ENCODE measurements at regions not wholly inside any gene's neighbourhood (a gene's known extent, or its start where the extent isn't known, plus 50 kb on each side); places are given as distances from the start of the nearest gene placed in this dataset.

DNA sequence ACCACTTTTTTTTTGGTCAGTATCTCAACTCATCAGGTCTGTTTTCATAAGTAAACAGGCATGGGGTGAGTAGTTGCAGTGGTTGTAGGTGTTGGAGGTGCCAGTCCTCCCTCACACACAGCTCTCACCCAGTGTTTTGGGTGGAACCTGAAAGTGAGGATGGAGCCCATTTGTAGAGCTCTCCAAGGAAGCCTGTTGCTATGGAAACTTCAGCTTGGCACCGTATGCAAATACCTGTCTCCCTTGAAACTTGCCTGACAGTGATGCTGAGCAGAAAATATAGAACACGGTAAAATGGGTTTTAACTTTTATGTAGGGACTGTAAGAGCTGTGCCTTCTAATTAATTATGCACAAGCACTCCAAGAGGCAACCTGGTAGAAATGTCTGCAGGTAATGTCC, 214.1 kb downstream of the AJAP1 start:
- Histone ChIP-seq H3K4me2 (replicated peaks; ENCODE audit: extremely low read depth, low read length, poor library complexity, severe bottlenecking) (no peak overlapping the region), H3K27me3 (ENCODE audit: control insufficient read depth in 2 of 2, insufficient read depth in 2 of 2, low read length in 2 of 2) (no peaks in the 10 kb centered on the region), H3K79me2 (ENCODE audit: insufficient read depth, low read length) (no peaks in the 10 kb centered on the region), H4K20me1 (ENCODE audit: insufficient read depth, low read length) (no peaks in the 10 kb centered on the region), H3K4me3 (replicated peaks in 1 of 3; ENCODE audit: low read depth in 2 of 3, low read length in 3 of 3) (no peak overlapping the region), H3K4me1 (ENCODE audit: control insufficient read depth in 1 of 2, insufficient read depth in 2 of 2, low read length in 2 of 2) (no peaks in the 10 kb centered on the region), H3K9ac (ENCODE audit: insufficient read depth, low read length, poor library complexity, severe bottlenecking) (no peak overlapping the region), H3K27ac (ENCODE audit: low read depth in 1 of 2, low read length in 2 of 2) (no peak overlapping the region), H3K9me3 (replicated peaks in 1 of 2; ENCODE audit: control insufficient read depth in 1 of 2, insufficient read depth in 1 of 2, low read length in 2 of 2) (peaks cover 0 to 12% of the 10 kb centered on the region in 2 donors), H3K36me3 (replicated peaks in 1 of 2; ENCODE audit: control insufficient read depth in 1 of 2, insufficient read depth in 2 of 2, low read length in 2 of 2) (no peaks in the 10 kb centered on the region), H2AFZ (ENCODE audit: insufficient read depth, low read depth, low read length, poor library complexity, severe bottlenecking) (no peak overlapping the region)
- H3K36me3 Mint-ChIP-seq, result no peaks in the 10 kb centered on the region
- peaks cover 4 to 19% (median 15%) of the 10 kb centered on the region in 7 donors for H3K9me3 Mint-ChIP-seq
- TF ChIP-seq CTCF (IDR thresholded peaks at IDR 0.05), result no peak
- no peak overlapping the region for H3K4me3 Mint-ChIP-seq
- intact Hi-C loops (cut with micrococcal nuclease), result no loop called here
- H3K4me1 Mint-ChIP-seq, result no peaks in the 10 kb centered on the region
- no CpG with 5 or more reads among the region's 2 CpGs for WGBS (ENCODE audit: insufficient coverage)
- H3K27ac Mint-ChIP-seq, result no peak overlapping the region
- peaks cover 0 to 1% (median 0%) of the 10 kb centered on the region in 3 donors for H3K27me3 Mint-ChIP-seq (ENCODE audit: low read depth in 3 of 3)
- no peak for DNase-seq

GRCh38 chr1:4856396-4856795, 202.0 kb downstream of the AJAP1 start:
- intact Hi-C loops (cut with micrococcal nuclease), result no loop called here
- no peak overlapping the region for H3K27ac Mint-ChIP-seq

More at GRCh38 chr1:4856396-4856795, 202.0 kb downstream of the AJAP1 start:
- Histone ChIP-seq H4K20me1 (ENCODE audit: insufficient read depth, low read length) (no peaks in the 10 kb centered on the region), H3K4me1 (ENCODE audit: control insufficient read depth in 1 of 2, insufficient read depth in 2 of 2, low read length in 2 of 2) (no peaks in the 10 kb centered on the region), H3K4me2 (replicated peaks; ENCODE audit: extremely low read depth, low read length, poor library complexity, severe bottlenecking) (no peak overlapping the region), H3K27ac (ENCODE audit: low read depth in 1 of 2, low read length in 2 of 2) (no peak overlapping the region), H3K9me3 (replicated peaks in 1 of 2; ENCODE audit: control insufficient read depth in 1 of 2, insufficient read depth in 1 of 2, low read length in 2 of 2) (no peaks in the 10 kb centered on the region), H3K36me3 (replicated peaks in 1 of 2; ENCODE audit: control insufficient read depth in 1 of 2, insufficient read depth in 2 of 2, low read length in 2 of 2) (no peaks in the 10 kb centered on the region), H3K9ac (ENCODE audit: insufficient read depth, low read length, poor library complexity, severe bottlenecking) (no peak overlapping the region), H3K27me3 (ENCODE audit: control insufficient read depth in 2 of 2, insufficient read depth in 2 of 2, low read length in 2 of 2) (no peaks in the 10 kb centered on the region), H2AFZ (ENCODE audit: insufficient read depth, low read depth, low read length, poor library complexity, severe bottlenecking) (no peak overlapping the region), H3K4me3 (replicated peaks in 1 of 3; ENCODE audit: low read depth in 2 of 3, low read length in 3 of 3) (no peak overlapping the region), H3K79me2 (ENCODE audit: insufficient read depth, low read length) (no peaks in the 10 kb centered on the region)
- no peak for TF ChIP-seq CTCF (IDR thresholded peaks at IDR 0.05)
- no peak overlapping the region for H3K4me3 Mint-ChIP-seq
- H3K36me3 Mint-ChIP-seq, result no peaks in the 10 kb centered on the region
- H3K4me1 Mint-ChIP-seq, result no peaks in the 10 kb centered on the region
- WGBS (ENCODE audit: insufficient coverage), result 100% methylated on average over 1 of the region's 3 CpGs
- peaks cover 0 to 9% (median 3%) of the 10 kb centered on the region in 7 donors for H3K9me3 Mint-ChIP-seq
- no peak for DNase-seq
- peaks cover 0 to 2% (median 1%) of the 10 kb centered on the region in 3 donors for H3K27me3 Mint-ChIP-seq (ENCODE audit: low read depth in 3 of 3)
